ENCODE measurements at regions not wholly inside any gene's neighbourhood (a gene's known extent, or its start where the extent isn't known, plus 50 kb on each side); places are given as distances from the start of the nearest gene placed in this dataset.

- H3K4me2 ChIP-seq (replicated peaks; ENCODE audit: extremely low read depth, low read length, poor library complexity, severe bottlenecking), result no peak overlapping the region
- H3K27ac ChIP-seq (ENCODE audit: low read depth in 1 of 2, low read length in 2 of 2), result no peak overlapping the region
- Mint-ChIP-seq H3K4me1 (no peaks in the 10 kb centered on the region), H3K36me3 (no peaks in the 10 kb centered on the region), H3K4me3 (no peak overlapping the region), H3K27ac (no peak overlapping the region), H3K9me3 (peaks cover 4 to 13% (median 7%) of the 10 kb centered on the region in 7 donors), H3K27me3 (ENCODE audit: low read depth in 3 of 3) (no peaks in the 10 kb centered on the region)
- H4K20me1 ChIP-seq (ENCODE audit: insufficient read depth, low read length), result no peaks in the 10 kb centered on the region
- no CpG with 5 or more reads among the region's 3 CpGs for WGBS (ENCODE audit: insufficient coverage)
- H3K79me2 ChIP-seq (ENCODE audit: insufficient read depth, low read length), result no peaks in the 10 kb centered on the region
- no peak for TF ChIP-seq CTCF (IDR thresholded peaks at IDR 0.05)
- no peak overlapping the region for H3K9ac ChIP-seq (ENCODE audit: insufficient read depth, low read length, poor library complexity, severe bottlenecking)
- no peaks in the 10 kb centered on the region for H3K27me3 ChIP-seq (ENCODE audit: control insufficient read depth in 2 of 2, insufficient read depth in 2 of 2, low read length in 2 of 2)
- intact Hi-C loops (cut with micrococcal nuclease), result no loop called here
- H3K9me3 ChIP-seq (replicated peaks in 1 of 2; ENCODE audit: control insufficient read depth in 1 of 2, insufficient read depth in 1 of 2, low read length in 2 of 2), result peaks cover 4 to 9% of the 10 kb centered on the region in 2 donors
- no peak for DNase-seq
- no peak overlapping the region for H2AFZ ChIP-seq (ENCODE audit: insufficient read depth, low read depth, low read length, poor library complexity, severe bottlenecking)
- H3K36me3 ChIP-seq (replicated peaks in 1 of 2; ENCODE audit: control insufficient read depth in 1 of 2, insufficient read depth in 2 of 2, low read length in 2 of 2), result no peaks in the 10 kb centered on the region
- no peak overlapping the region for H3K4me3 ChIP-seq (replicated peaks in 1 of 3; ENCODE audit: low read depth in 2 of 3, low read length in 3 of 3)
- no peaks in the 10 kb centered on the region for H3K4me1 ChIP-seq (ENCODE audit: control insufficient read depth in 1 of 2, insufficient read depth in 2 of 2, low read length in 2 of 2)
These were observed 313.6 kb upstream of the CDH20 start for GRCh38 chr18:61019338-61020301.

GRCh38 chr18:61025596-61025995 is 307.6 kb upstream of the CDH20 start:
- peaks cover 2 to 14% (median 6%) of the 10 kb centered on the region in 7 donors for H3K9me3 Mint-ChIP-seq

More at GRCh38 chr18:61025596-61025995, 307.6 kb upstream of the CDH20 start:
- Histone ChIP-seq H3K36me3 (replicated peaks in 1 of 2; ENCODE audit: control insufficient read depth in 1 of 2, insufficient read depth in 2 of 2, low read length in 2 of 2) (no peaks in the 10 kb centered on the region), H3K4me3 (replicated peaks in 1 of 3; ENCODE audit: low read depth in 2 of 3, low read length in 3 of 3) (no peak overlapping the region), H2AFZ (ENCODE audit: insufficient read depth, low read depth, low read length, poor library complexity, severe bottlenecking) (no peak overlapping the region), H3K4me2 (replicated peaks; ENCODE audit: extremely low read depth, low read length, poor library complexity, severe bottlenecking) (no peak overlapping the region), H3K27me3 (ENCODE audit: control insufficient read depth in 2 of 2, insufficient read depth in 2 of 2, low read length in 2 of 2) (no peaks in the 10 kb centered on the region), H3K4me1 (ENCODE audit: control insufficient read depth in 1 of 2, insufficient read depth in 2 of 2, low read length in 2 of 2) (no peaks in the 10 kb centered on the region), H4K20me1 (ENCODE audit: insufficient read depth, low read length) (no peaks in the 10 kb centered on the region), H3K79me2 (ENCODE audit: insufficient read depth, low read length) (no peaks in the 10 kb centered on the region), H3K27ac (ENCODE audit: low read depth in 1 of 2, low read length in 2 of 2) (no peak overlapping the region), H3K9me3 (replicated peaks in 1 of 2; ENCODE audit: control insufficient read depth in 1 of 2, insufficient read depth in 1 of 2, low read length in 2 of 2) (peaks cover 0 to 5% of the 10 kb centered on the region in 2 donors), H3K9ac (ENCODE audit: insufficient read depth, low read length, poor library complexity, severe bottlenecking) (no peak overlapping the region)
- WGBS (ENCODE audit: insufficient coverage), result no CpG with 5 or more reads among the region's 1 CpG
- Mint-ChIP-seq H3K36me3 (no peaks in the 10 kb centered on the region), H3K27ac (no peak overlapping the region), H3K27me3 (ENCODE audit: low read depth in 3 of 3) (no peaks in the 10 kb centered on the region), H3K4me3 (no peak overlapping the region), H3K4me1 (no peaks in the 10 kb centered on the region)
- no peak for DNase-seq
- no peak for TF ChIP-seq CTCF (IDR thresholded peaks at IDR 0.05)
- intact Hi-C loops (cut with micrococcal nuclease), result no loop called here
